GM23338 (cell line): ENCODE measurements at regions not wholly inside any gene's neighbourhood (a gene's known extent, or its start where the extent isn't known, plus 50 kb on each side); places are given as distances from the start of the nearest gene placed in this dataset.

Source experiments
- ATAC-seq: fragments of 200-7000 bp; cut with Tn5 transposase; 3 replicates; pipeline ENCODE4 v1.9.1; 2020
- DNase-seq: peaks from one replicate; pipeline ENCODE4 v3.0.0-alpha.2; 2015; ENCODE audit warnings: low spot score
- H2AFZ ChIP-seq: fragments of 200-600 bp; sonication (generic); 2 replicates; pipeline ENCODE4 v1.8.0; 2016; ENCODE audit warnings: antibody characterized with exemption, mild to moderate bottlenecking, moderate library complexity
- H3F3A ChIP-seq: fragments of 200-600 bp; sonication (generic); replicated peaks from 2 replicates; pipeline ENCODE4 v1.8.0; 2017; ENCODE audit warnings: antibody characterized with exemption, mixed run types, low read depth
- H3K27ac ChIP-seq: fragments of 200-600 bp; sonication (generic); 2 replicates; pipeline ENCODE4 v1.6.1; 2016; ENCODE audit warnings: low read depth
- H3K27me3 ChIP-seq: fragments of 200-600 bp; sonication (generic); 2 replicates; pipeline ENCODE4 v1.8.0; 2016; ENCODE audit warnings: mild to moderate bottlenecking, mixed run types, moderate library complexity; ENCODE audit not compliant: insufficient read depth
- H3K36me3 ChIP-seq: fragments of 200-600 bp; sonication (generic); 2 replicates; pipeline ENCODE4 v1.8.0; 2016; ENCODE audit warnings: mild to moderate bottlenecking; ENCODE audit not compliant: insufficient read depth
- H3K4me1 ChIP-seq: fragments of 200-600 bp; sonication (generic); 2 replicates; pipeline ENCODE4 v1.8.0; 2016; ENCODE audit warnings: mild to moderate bottlenecking, moderate library complexity; ENCODE audit not compliant: insufficient read depth
- H3K4me2 ChIP-seq: fragments of 200-600 bp; sonication (generic); 2 replicates; pipeline ENCODE4 v1.7.1; 2017; ENCODE audit warnings: mixed run types
- H3K4me3 ChIP-seq: fragments of 200-600 bp; sonication (generic); 2 replicates; pipeline ENCODE4 v1.6.1; 2016; ENCODE audit warnings: mixed run types
- H3K79me2 ChIP-seq: fragments of 200-600 bp; sonication (generic); replicated peaks from 2 replicates; pipeline ENCODE4 v1.8.0; 2017; ENCODE audit warnings: mild to moderate bottlenecking; ENCODE audit not compliant: insufficient read depth
- H3K9me2 ChIP-seq: fragments of 200-600 bp; sonication (generic); 2 replicates; pipeline ENCODE4 v1.8.0; 2017; ENCODE audit not compliant: insufficient read depth
- H4K20me1 ChIP-seq: fragments of 200-600 bp; sonication (generic); replicated peaks from 2 replicates; pipeline ENCODE4 v1.8.0; 2017; ENCODE audit warnings: mild to moderate bottlenecking; ENCODE audit not compliant: insufficient read depth
- H3K27ac Mint-ChIP-seq: 2 replicates; pipeline ENCODE4 v1.8.0; 2020; ENCODE audit warnings: inconsistent platforms, mild to moderate bottlenecking, moderate library complexity, mixed read lengths
- H3K27me3 Mint-ChIP-seq: 3 replicates; pipeline ENCODE4 v1.8.0; 2022; ENCODE audit warnings: low read depth, mild to moderate bottlenecking, moderate library complexity, mixed read lengths, inconsistent platforms; ENCODE audit not compliant: insufficient read depth, poor library complexity
- H3K36me3 Mint-ChIP-seq: 3 replicates; pipeline ENCODE4 v1.8.0; 2021; ENCODE audit warnings: low read depth, mild to moderate bottlenecking, inconsistent platforms, moderate library complexity, mixed read lengths
- H3K4me1 Mint-ChIP-seq: 3 replicates; pipeline ENCODE4 v1.8.0; 2020; ENCODE audit warnings: mild to moderate bottlenecking, inconsistent platforms, mixed read lengths
- H3K4me3 Mint-ChIP-seq: 3 replicates; pipeline ENCODE4 v1.8.0; 2021; ENCODE audit warnings: moderate library complexity, mild to moderate bottlenecking, inconsistent platforms, mixed read lengths
- H3K9me3 Mint-ChIP-seq: 3 replicates; pipeline ENCODE4 v1.8.0; 2020; ENCODE audit warnings: moderate library complexity, mild to moderate bottlenecking, inconsistent platforms, mixed read lengths
- CREB1 ChIP-seq: fragments of 250-450 bp; sonication (Bioruptor Pico); IDR thresholded peaks from 2 replicates; pipeline ENCODE4 v1.5.0; 2020; ENCODE audit warnings: low read depth, mild to moderate bottlenecking, moderate library complexity
- EZH2 ChIP-seq: fragments of 200-600 bp; sonication (generic); IDR thresholded peaks from one replicate; pipeline ENCODE4 v1.8.0; 2017; ENCODE audit warnings: antibody characterized with exemption, mild to moderate bottlenecking, low read depth; ENCODE audit not compliant: unreplicated experiment
- EZH2phosphoT487 ChIP-seq: fragments of 200-600 bp; sonication (generic); IDR thresholded peaks from one replicate; pipeline ENCODE4 v1.8.1; 2018; ENCODE audit warnings: antibody characterized with exemption; ENCODE audit not compliant: unreplicated experiment
- JUNB ChIP-seq: IDR thresholded peaks from one replicate; pipeline ENCODE4 v1.6.1; 2016; ENCODE audit warnings: antibody characterized with exemption; ENCODE audit not compliant: unreplicated experiment
- NANOG ChIP-seq: IDR thresholded peaks from 2 replicates; pipeline ENCODE4 v1.6.1; 2016; ENCODE audit warnings: antibody characterized with exemption, borderline replicate concordance
- POLR2AphosphoS5 ChIP-seq: IDR thresholded peaks from 2 replicates; pipeline ENCODE4 v1.6.1; 2016; ENCODE audit warnings: antibody characterized with exemption, low read depth
- STAT1 ChIP-seq: IDR thresholded peaks from one replicate; pipeline ENCODE4 v1.6.1; 2016; ENCODE audit warnings: antibody characterized with exemption; ENCODE audit not compliant: unreplicated experiment
- ZNF114 ChIP-seq: fragments of 250-450 bp; sonication (Bioruptor Pico); IDR thresholded peaks from 2 replicates; pipeline ENCODE4 v1.5.0; 2020; ENCODE audit warnings: mild to moderate bottlenecking, moderate library complexity
- ZNF331 ChIP-seq: fragments of 250-450 bp; sonication (Bioruptor Pico); IDR thresholded peaks from 2 replicates; pipeline ENCODE4 v1.5.0; 2020; ENCODE audit warnings: low read depth, mild to moderate bottlenecking, moderate library complexity
- TF ChIP-seq, protein P1 (sequence below), 2 experiments: fragments of 200-600 bp in 1 of 2; sonication (generic) in 1 of 2; conservative IDR thresholded peaks; 2 replicates each; pipeline versions ENCODE4 v1.5.1 to v1.6.1; 2016 to 2017; ENCODE audit warnings: antibody characterized with exemption in 2 of 2, low read depth in 2 of 2, mild to moderate bottlenecking in 2 of 2, moderate library complexity in 1 of 2
- TF ChIP-seq, protein P2 (sequence below): IDR thresholded peaks from one replicate; pipeline ENCODE4 v1.6.1; 2018; ENCODE audit warnings: antibody characterized with exemption; ENCODE audit not compliant: unreplicated experiment
- TF ChIP-seq, protein P3 (sequence below): IDR thresholded peaks from 2 replicates; pipeline ENCODE4 v1.6.1; 2016; ENCODE audit warnings: antibody characterized with exemption
- TF ChIP-seq, protein P4 (sequence below): fragments of 250-450 bp; sonication (Bioruptor Pico); IDR thresholded peaks from 2 replicates; pipeline ENCODE4 v1.5.0; 2020; ENCODE audit warnings: mild to moderate bottlenecking, moderate library complexity

DNA sequence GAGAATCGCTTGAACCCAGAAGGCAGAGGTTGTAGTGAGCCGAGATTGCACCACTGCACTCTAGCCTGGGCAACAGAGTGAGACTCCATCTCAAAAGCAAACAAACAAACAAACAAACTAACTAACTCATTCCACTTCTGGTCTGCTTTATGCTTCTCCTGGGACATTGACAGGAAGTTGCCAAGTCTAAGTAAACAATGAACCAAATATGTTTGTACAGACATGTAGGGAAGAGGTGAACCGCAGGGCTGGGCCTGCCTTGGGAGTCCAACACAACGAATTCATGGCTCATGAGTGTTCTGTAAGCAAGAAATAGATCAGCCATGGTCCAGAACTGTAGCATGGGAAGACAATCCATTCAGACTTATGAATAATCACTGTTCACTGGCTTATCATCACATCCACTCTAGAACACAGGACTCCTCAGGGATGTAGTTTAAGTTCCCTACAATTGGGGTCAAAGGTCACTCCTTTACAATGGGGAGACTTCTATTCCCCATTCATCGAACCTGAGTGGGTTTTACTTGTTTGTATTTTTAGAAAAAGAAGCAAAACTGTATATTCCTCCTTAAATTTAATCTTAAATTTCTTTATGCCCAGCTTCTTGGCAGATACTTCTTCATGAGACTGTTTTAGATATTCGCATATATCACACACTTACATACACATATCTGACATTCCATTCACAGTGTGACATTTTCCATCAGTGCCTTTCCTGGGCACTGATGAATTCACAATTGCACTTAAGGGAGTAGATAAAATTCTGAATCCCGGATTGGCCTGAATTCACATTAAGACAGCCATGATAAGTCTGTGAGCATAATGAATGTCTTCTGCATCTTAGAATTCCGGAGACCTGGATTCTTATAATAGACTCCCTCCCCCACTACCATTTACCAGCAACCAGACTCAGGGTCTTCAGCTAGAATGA lies 159.1 kb upstream of the EEPD1 start:
- H3K36me3 Mint-ChIP-seq = no peaks in the 10 kb centered on the region
- Histone ChIP-seq H3K27me3 (no peaks in the 10 kb centered on the region), H3K4me1 (no peaks in the 10 kb centered on the region), H3K79me2 (no peaks in the 10 kb centered on the region), H3K4me3 (no peak overlapping the region), H4K20me1 (no peaks in the 10 kb centered on the region), H3K36me3 (no peaks in the 10 kb centered on the region), H3K27ac (no peak overlapping the region), H3F3A (no peaks in the 10 kb centered on the region), H3K4me2 (no peak overlapping the region), H2AFZ (no peak overlapping the region), H3K9me2 (peaks cover 9% of the 10 kb centered on the region; the same call in 1 of the 2 replicates)
- H3K27me3 Mint-ChIP-seq = no peaks in the 10 kb centered on the region
- TF ChIP-seq, protein P1, sequence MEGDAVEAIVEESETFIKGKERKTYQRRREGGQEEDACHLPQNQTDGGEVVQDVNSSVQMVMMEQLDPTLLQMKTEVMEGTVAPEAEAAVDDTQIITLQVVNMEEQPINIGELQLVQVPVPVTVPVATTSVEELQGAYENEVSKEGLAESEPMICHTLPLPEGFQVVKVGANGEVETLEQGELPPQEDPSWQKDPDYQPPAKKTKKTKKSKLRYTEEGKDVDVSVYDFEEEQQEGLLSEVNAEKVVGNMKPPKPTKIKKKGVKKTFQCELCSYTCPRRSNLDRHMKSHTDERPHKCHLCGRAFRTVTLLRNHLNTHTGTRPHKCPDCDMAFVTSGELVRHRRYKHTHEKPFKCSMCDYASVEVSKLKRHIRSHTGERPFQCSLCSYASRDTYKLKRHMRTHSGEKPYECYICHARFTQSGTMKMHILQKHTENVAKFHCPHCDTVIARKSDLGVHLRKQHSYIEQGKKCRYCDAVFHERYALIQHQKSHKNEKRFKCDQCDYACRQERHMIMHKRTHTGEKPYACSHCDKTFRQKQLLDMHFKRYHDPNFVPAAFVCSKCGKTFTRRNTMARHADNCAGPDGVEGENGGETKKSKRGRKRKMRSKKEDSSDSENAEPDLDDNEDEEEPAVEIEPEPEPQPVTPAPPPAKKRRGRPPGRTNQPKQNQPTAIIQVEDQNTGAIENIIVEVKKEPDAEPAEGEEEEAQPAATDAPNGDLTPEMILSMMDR (conservative IDR thresholded peaks at IDR 0.05; ENCODE audit: low read depth in 2 of 2) = no peak
- TF ChIP-seq, protein P2, sequence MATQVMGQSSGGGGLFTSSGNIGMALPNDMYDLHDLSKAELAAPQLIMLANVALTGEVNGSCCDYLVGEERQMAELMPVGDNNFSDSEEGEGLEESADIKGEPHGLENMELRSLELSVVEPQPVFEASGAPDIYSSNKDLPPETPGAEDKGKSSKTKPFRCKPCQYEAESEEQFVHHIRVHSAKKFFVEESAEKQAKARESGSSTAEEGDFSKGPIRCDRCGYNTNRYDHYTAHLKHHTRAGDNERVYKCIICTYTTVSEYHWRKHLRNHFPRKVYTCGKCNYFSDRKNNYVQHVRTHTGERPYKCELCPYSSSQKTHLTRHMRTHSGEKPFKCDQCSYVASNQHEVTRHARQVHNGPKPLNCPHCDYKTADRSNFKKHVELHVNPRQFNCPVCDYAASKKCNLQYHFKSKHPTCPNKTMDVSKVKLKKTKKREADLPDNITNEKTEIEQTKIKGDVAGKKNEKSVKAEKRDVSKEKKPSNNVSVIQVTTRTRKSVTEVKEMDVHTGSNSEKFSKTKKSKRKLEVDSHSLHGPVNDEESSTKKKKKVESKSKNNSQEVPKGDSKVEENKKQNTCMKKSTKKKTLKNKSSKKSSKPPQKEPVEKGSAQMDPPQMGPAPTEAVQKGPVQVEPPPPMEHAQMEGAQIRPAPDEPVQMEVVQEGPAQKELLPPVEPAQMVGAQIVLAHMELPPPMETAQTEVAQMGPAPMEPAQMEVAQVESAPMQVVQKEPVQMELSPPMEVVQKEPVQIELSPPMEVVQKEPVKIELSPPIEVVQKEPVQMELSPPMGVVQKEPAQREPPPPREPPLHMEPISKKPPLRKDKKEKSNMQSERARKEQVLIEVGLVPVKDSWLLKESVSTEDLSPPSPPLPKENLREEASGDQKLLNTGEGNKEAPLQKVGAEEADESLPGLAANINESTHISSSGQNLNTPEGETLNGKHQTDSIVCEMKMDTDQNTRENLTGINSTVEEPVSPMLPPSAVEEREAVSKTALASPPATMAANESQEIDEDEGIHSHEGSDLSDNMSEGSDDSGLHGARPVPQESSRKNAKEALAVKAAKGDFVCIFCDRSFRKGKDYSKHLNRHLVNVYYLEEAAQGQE = no peak
- TF ChIP-seq POLR2AphosphoS5 (no peak), ZNF331 (no peak), STAT1 (no peak), EZH2phosphoT487 (no peak), JUNB (no peak), EZH2 (no peak), ZNF114 (CRISPR knock-in tag) (no peak), CREB1 (CRISPR knock-in tag) (no peak), NANOG (no peak)
- TF ChIP-seq, protein P3, sequence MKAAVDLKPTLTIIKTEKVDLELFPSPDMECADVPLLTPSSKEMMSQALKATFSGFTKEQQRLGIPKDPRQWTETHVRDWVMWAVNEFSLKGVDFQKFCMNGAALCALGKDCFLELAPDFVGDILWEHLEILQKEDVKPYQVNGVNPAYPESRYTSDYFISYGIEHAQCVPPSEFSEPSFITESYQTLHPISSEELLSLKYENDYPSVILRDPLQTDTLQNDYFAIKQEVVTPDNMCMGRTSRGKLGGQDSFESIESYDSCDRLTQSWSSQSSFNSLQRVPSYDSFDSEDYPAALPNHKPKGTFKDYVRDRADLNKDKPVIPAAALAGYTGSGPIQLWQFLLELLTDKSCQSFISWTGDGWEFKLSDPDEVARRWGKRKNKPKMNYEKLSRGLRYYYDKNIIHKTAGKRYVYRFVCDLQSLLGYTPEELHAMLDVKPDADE = no peak
- TF ChIP-seq, protein P4, sequence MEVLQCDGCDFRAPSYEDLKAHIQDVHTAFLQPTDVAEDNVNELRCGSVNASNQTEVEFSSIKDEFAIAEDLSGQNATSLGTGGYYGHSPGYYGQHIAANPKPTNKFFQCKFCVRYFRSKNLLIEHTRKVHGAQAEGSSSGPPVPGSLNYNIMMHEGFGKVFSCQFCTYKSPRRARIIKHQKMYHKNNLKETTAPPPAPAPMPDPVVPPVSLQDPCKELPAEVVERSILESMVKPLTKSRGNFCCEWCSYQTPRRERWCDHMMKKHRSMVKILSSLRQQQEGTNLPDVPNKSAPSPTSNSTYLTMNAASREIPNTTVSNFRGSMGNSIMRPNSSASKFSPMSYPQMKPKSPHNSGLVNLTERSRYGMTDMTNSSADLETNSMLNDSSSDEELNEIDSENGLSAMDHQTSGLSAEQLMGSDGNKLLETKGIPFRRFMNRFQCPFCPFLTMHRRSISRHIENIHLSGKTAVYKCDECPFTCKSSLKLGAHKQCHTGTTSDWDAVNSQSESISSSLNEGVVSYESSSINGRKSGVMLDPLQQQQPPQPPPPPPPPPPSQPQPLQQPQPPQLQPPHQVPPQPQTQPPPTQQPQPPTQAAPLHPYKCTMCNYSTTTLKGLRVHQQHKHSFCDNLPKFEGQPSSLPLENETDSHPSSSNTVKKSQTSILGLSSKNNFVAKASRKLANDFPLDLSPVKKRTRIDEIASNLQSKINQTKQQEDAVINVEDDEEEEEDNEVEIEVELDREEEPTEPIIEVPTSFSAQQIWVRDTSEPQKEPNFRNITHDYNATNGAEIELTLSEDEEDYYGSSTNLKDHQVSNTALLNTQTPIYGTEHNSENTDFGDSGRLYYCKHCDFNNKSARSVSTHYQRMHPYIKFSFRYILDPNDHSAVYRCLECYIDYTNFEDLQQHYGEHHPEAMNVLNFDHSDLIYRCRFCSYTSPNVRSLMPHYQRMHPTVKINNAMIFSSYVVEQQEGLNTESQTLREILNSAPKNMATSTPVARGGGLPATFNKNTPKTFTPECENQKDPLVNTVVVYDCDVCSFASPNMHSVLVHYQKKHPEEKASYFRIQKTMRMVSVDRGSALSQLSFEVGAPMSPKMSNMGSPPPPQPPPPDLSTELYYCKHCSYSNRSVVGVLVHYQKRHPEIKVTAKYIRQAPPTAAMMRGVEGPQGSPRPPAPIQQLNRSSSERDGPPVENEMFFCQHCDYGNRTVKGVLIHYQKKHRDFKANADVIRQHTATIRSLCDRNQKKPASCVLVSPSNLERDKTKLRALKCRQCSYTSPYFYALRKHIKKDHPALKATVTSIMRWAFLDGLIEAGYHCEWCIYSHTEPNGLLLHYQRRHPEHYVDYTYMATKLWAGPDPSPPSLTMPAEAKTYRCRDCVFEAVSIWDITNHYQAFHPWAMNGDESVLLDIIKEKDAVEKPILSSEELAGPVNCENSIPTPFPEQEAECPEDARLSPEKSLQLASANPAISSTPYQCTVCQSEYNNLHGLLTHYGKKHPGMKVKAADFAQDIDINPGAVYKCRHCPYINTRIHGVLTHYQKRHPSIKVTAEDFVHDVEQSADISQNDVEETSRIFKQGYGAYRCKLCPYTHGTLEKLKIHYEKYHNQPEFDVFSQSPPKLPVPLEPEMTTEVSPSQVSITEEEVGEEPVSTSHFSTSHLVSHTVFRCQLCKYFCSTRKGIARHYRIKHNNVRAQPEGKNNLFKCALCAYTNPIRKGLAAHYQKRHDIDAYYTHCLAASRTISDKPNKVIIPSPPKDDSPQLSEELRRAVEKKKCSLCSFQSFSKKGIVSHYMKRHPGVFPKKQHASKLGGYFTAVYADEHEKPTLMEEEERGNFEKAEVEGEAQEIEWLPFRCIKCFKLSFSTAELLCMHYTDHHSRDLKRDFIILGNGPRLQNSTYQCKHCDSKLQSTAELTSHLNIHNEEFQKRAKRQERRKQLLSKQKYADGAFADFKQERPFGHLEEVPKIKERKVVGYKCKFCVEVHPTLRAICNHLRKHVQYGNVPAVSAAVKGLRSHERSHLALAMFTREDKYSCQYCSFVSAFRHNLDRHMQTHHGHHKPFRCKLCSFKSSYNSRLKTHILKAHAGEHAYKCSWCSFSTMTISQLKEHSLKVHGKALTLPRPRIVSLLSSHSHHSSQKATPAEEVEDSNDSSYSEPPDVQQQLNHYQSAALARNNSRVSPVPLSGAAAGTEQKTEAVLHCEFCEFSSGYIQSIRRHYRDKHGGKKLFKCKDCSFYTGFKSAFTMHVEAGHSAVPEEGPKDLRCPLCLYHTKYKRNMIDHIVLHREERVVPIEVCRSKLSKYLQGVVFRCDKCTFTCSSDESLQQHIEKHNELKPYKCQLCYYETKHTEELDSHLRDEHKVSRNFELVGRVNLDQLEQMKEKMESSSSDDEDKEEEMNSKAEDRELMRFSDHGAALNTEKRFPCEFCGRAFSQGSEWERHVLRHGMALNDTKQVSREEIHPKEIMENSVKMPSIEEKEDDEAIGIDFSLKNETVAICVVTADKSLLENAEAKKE (CRISPR knock-in tag) = no peak
- peaks cover 2% of the 10 kb centered on the region; the same call in 1 of the 3 replicates for H3K4me1 Mint-ChIP-seq
- no peak overlapping the region for H3K4me3 Mint-ChIP-seq
- no peaks in the 10 kb centered on the region for H3K9me3 Mint-ChIP-seq
- DNase-seq (no peak), ATAC-seq (no peak)
- H3K27ac Mint-ChIP-seq = no peak overlapping the region
